MM.1S (cell line): ENCODE measurements at regions not wholly inside any gene's neighbourhood (a gene's known extent, or its start where the extent isn't known, plus 50 kb on each side); places are given as distances from the start of the nearest gene placed in this dataset.

Experiments
- DNase-seq: peaks from one replicate; pipeline ENCODE4 v3.0.0-alpha.2; 2015
- H2AFZ ChIP-seq: fragments of 300-600 bp; sonication (generic); 2 replicates; pipeline ENCODE4 v1.6.0; 2016; ENCODE audit warnings: antibody characterized with exemption, low read length
- H3F3A ChIP-seq: fragments of 300-600 bp; sonication (generic); 2 replicates; pipeline ENCODE4 v1.6.1; 2016; ENCODE audit warnings: mild to moderate bottlenecking, antibody characterized with exemption, low read length, moderate library complexity, mixed read lengths; ENCODE audit not compliant: insufficient read depth
- H3K27ac ChIP-seq: fragments of 300-600 bp; sonication (generic); 2 replicates; pipeline ENCODE4 v1.5.1; 2016; ENCODE audit warnings: mild to moderate bottlenecking, low read length
- H3K27me3 ChIP-seq: fragments of 300-600 bp; sonication (generic); replicated peaks from 2 replicates; pipeline ENCODE4 v1.6.0; 2016; ENCODE audit warnings: low read length; ENCODE audit not compliant: insufficient read depth
- H3K36me3 ChIP-seq: fragments of 300-600 bp; sonication (generic); replicated peaks from 2 replicates; pipeline ENCODE4 v1.6.1; 2016; ENCODE audit warnings: mild to moderate bottlenecking, low read length, mixed read lengths; ENCODE audit not compliant: insufficient read depth
- H3K4me1 ChIP-seq: fragments of 300-600 bp; sonication (generic); 2 replicates; pipeline ENCODE4 v1.6.1; 2016; ENCODE audit warnings: low read length, mixed read lengths
- H3K4me2 ChIP-seq: fragments of 300-600 bp; sonication (generic); 2 replicates; pipeline ENCODE4 v1.6.0; 2016; ENCODE audit warnings: low read depth, low read length
- H3K4me3 ChIP-seq: fragments of 300-600 bp; sonication (generic); 2 replicates; pipeline ENCODE4 v1.5.1; 2016; ENCODE audit warnings: low read length, mixed read lengths
- H3K79me2 ChIP-seq: fragments of 300-600 bp; sonication (generic); 2 replicates; pipeline ENCODE4 v1.6.1; 2016; ENCODE audit warnings: mixed run types, low read length, mixed read lengths
- H3K9ac ChIP-seq: fragments of 300-600 bp; sonication (generic); 2 replicates; pipeline ENCODE4 v1.6.1; 2016; ENCODE audit warnings: low read length, mixed read lengths
- H3K9me2 ChIP-seq: fragments of 300-600 bp; sonication (generic); replicated peaks from 2 replicates; pipeline ENCODE4 v1.6.1; 2016; ENCODE audit warnings: mild to moderate bottlenecking, low read length, mixed read lengths; ENCODE audit not compliant: insufficient read depth
- H3K9me3 ChIP-seq: fragments of 300-600 bp; sonication (generic); replicated peaks from 2 replicates; pipeline ENCODE4 v1.6.1; 2016; ENCODE audit warnings: mild to moderate bottlenecking, low read length, mixed read lengths; ENCODE audit not compliant: insufficient read depth
- H4K20me1 ChIP-seq: fragments of 300-600 bp; sonication (generic); 2 replicates; pipeline ENCODE4 v1.6.1; 2016; ENCODE audit warnings: mild to moderate bottlenecking, low read length, moderate library complexity, mixed read lengths; ENCODE audit not compliant: insufficient read depth
- CTCF ChIP-seq: fragments of 300-600 bp; sonication (generic); IDR thresholded peaks from 2 replicates; pipeline ENCODE4 v1.5.1; 2016; ENCODE audit warnings: antibody characterized with exemption, low read length, mixed read lengths
- EZH2 ChIP-seq: fragments of 300-600 bp; sonication (generic); optimal IDR thresholded peaks from 2 replicates; pipeline ENCODE3; 2017; ENCODE audit warnings: low read depth, mild to moderate bottlenecking, antibody characterized with exemption, low read length, mixed read lengths
- EZH2phosphoT487 ChIP-seq: fragments of 300-600 bp; sonication (generic); IDR thresholded peaks from 2 replicates; pipeline ENCODE4 v1.6.1; 2018; ENCODE audit warnings: antibody characterized with exemption, low read length

- no peaks in the 10 kb centered on the region for H3F3A ChIP-seq
- H3K27me3 ChIP-seq = no peaks in the 10 kb centered on the region
- H4K20me1 ChIP-seq = no peaks in the 10 kb centered on the region
- H3K27ac ChIP-seq = no peak overlapping the region
- no peaks in the 10 kb centered on the region for H3K79me2 ChIP-seq
- no peaks in the 10 kb centered on the region for H3K9me2 ChIP-seq
- peak overlapping the region; percentile 8; the same call in 1 of the 2 replicates for H2AFZ ChIP-seq
- DNase-seq = no peak
- H3K9me3 ChIP-seq = no peaks in the 10 kb centered on the region
- no peak for TF ChIP-seq EZH2phosphoT487
- no peak for TF ChIP-seq EZH2
- no peak for TF ChIP-seq CTCF
- peak overlapping the region; percentile 67; the same call in 1 of the 2 replicates for H3K4me2 ChIP-seq
- H3K4me3 ChIP-seq = peak overlapping the region; percentile 52
- H3K4me1 ChIP-seq = peaks cover 13% of the 10 kb centered on the region
- H3K36me3 ChIP-seq = no peaks in the 10 kb centered on the region
- no peak overlapping the region for H3K9ac ChIP-seq
Observed at GRCh38 chr7:114152314-114152938, 233.6 kb upstream of the PPP1R3A start.

- H3K4me3 ChIP-seq = peak overlapping the region; percentile 52
- H3F3A ChIP-seq = no peaks in the 10 kb centered on the region
- TF ChIP-seq EZH2 = no peak
- TF ChIP-seq CTCF = no peak
- TF ChIP-seq EZH2phosphoT487 = no peak
- no peaks in the 10 kb centered on the region for H4K20me1 ChIP-seq
- DNase-seq = peak; percentile 61
- no peaks in the 10 kb centered on the region for H3K9me2 ChIP-seq
- no peaks in the 10 kb centered on the region for H3K36me3 ChIP-seq
- no peaks in the 10 kb centered on the region for H3K79me2 ChIP-seq
- H3K4me1 ChIP-seq = peaks cover 13% of the 10 kb centered on the region
- H3K27ac ChIP-seq = no peak overlapping the region
- peak overlapping the region; percentile 67 for H3K4me2 ChIP-seq
- peak overlapping the region; percentile 44; the same call in 1 of the 2 replicates for H2AFZ ChIP-seq
- peak overlapping the region; percentile 8; the same call in 1 of the 2 replicates for H3K9ac ChIP-seq
- H3K27me3 ChIP-seq = no peaks in the 10 kb centered on the region
- no peaks in the 10 kb centered on the region for H3K9me3 ChIP-seq
Observed at GRCh38 chr7:114151777-114152176, 233.0 kb upstream of the PPP1R3A start.

GRCh38 chr7:114150689-114151088 lies 231.9 kb upstream of the PPP1R3A start:
- Histone ChIP-seq H4K20me1 (no peaks in the 10 kb centered on the region), H3K9me3 (no peaks in the 10 kb centered on the region), H3K27ac (no peak overlapping the region), H3K9me2 (no peaks in the 10 kb centered on the region), H3K9ac (no peak overlapping the region), H3K4me1 (peaks cover 13% of the 10 kb centered on the region), H3K36me3 (no peaks in the 10 kb centered on the region), H3K27me3 (no peaks in the 10 kb centered on the region), H3K79me2 (no peaks in the 10 kb centered on the region), H3F3A (no peaks in the 10 kb centered on the region), H3K4me3 (no peak overlapping the region), H2AFZ (no peak overlapping the region), H3K4me2 (no peak overlapping the region)
- TF ChIP-seq EZH2 = no peak
- TF ChIP-seq CTCF = no peak
- TF ChIP-seq EZH2phosphoT487 = no peak
- no peak for DNase-seq
